ENCODE measurements at regions not wholly inside any gene's neighbourhood (a gene's known extent, or its start where the extent isn't known, plus 50 kb on each side); places are given as distances from the start of the nearest gene placed in this dataset.

- Histone ChIP-seq H3K36me3 (no peaks in the 10 kb centered on the region), H3K4me3 (no peak overlapping the region), H3K4me1 (no peaks in the 10 kb centered on the region), H3K9me3 (peaks cover 0 to 4% (median 0%) of the 10 kb centered on the region in 11 donors), H3K27me3 (no peaks in the 10 kb centered on the region), H3K27ac (no peak overlapping the region)
- TF ChIP-seq CTCF (IDR thresholded peaks at IDR 0.05), result no peak
- ATAC-seq, result no peak
- DNase-seq, result no peak
- 69 to 77% methylated on average over 5 of the region's 5 CpGs for WGBS, 2 donors
- intact Hi-C loops (cut with DNase I), result no loop called here
Observed at GRCh38 chr3:165283328-165283727, 87.1 kb upstream of the SLITRK3 start.

GRCh38 chr3:165279471-165279870 is 83.3 kb upstream of the SLITRK3 start:
- Histone ChIP-seq H3K4me3 (no peak overlapping the region), H3K4me1 (no peaks in the 10 kb centered on the region), H3K27me3 (no peaks in the 10 kb centered on the region), H3K36me3 (no peaks in the 10 kb centered on the region), H3K9me3 (peaks cover 0 to 17% (median 0%) of the 10 kb centered on the region in 11 donors), H3K27ac (no peak overlapping the region)
- no peak for DNase-seq
- no peak for ATAC-seq
- no peak for TF ChIP-seq CTCF (IDR thresholded peaks at IDR 0.05)
- WGBS, 2 donors, result 47 to 66% methylated on average over 1 of the region's 1 CpG
- intact Hi-C loops (cut with DNase I), result no loop called here

GRCh38 chr3:165273411-165273810 is 77.2 kb upstream of the SLITRK3 start:
- intact Hi-C loops (cut with DNase I), result no loop called here

GRCh38 chr3:165259541-165260193 is 63.5 kb upstream of the SLITRK3 start:
- Histone ChIP-seq H3K27me3 (no peaks in the 10 kb centered on the region), H3K4me1 (no peaks in the 10 kb centered on the region), H3K27ac (no peak overlapping the region), H3K9me3 (no peaks in the 10 kb centered on the region), H3K4me3 (no peak overlapping the region), H3K36me3 (no peaks in the 10 kb centered on the region)
- TF ChIP-seq CTCF (IDR thresholded peaks at IDR 0.05), result no peak
- intact Hi-C loops (cut with DNase I), result no loop called here
- no peak for ATAC-seq
- no peak for DNase-seq
- WGBS, 2 donors, result 50 to 57% methylated on average over 4 of the region's 4 CpGs

More at GRCh38 chr3:165273411-165273810, 77.2 kb upstream of the SLITRK3 start:
- peaks cover 0 to 13% (median 0%) of the 10 kb centered on the region in 11 donors for H3K9me3 ChIP-seq
- no peak for TF ChIP-seq CTCF (IDR thresholded peaks at IDR 0.05)
- H3K27ac ChIP-seq, result no peak overlapping the region
- DNase-seq (no peak), ATAC-seq (no peak)
- H3K4me1 ChIP-seq, result no peaks in the 10 kb centered on the region
- no peak overlapping the region for H3K4me3 ChIP-seq
- no peaks in the 10 kb centered on the region for H3K36me3 ChIP-seq
- H3K27me3 ChIP-seq, result no peaks in the 10 kb centered on the region
